RWPE2 (cell line): ENCODE measurements at regions not wholly inside any gene's neighbourhood (a gene's known extent, or its start where the extent isn't known, plus 50 kb on each side); places are given as distances from the start of the nearest gene placed in this dataset.

Source experiments
- ATAC-seq: fragments of 200-7000 bp; cut with Tn5 transposase; 3 replicates; pipeline ENCODE4 v1.9.1; 2021; ENCODE audit warnings: low read depth
- DNase-seq: peaks from one replicate; pipeline ENCODE4 v3.0.0-alpha.2; 2020; ENCODE audit warnings: low spot score
- H3K27ac ChIP-seq: fragments of 450-650 bp; 2 replicates; pipeline ENCODE4 v1.5.1; 2017; ENCODE audit warnings: mild to moderate bottlenecking; ENCODE audit not compliant: poor library complexity, severe bottlenecking
- H3K27me3 ChIP-seq: fragments of 250-450 bp; sonication (Bioruptor Pico); 2 replicates; pipeline ENCODE4 v1.5.1; 2021; ENCODE audit warnings: mild to moderate bottlenecking, moderate library complexity; ENCODE audit not compliant: insufficient read depth, poor library complexity, severe bottlenecking
- H3K36me3 ChIP-seq: fragments of 250-450 bp; sonication (Bioruptor Pico); 2 replicates; pipeline ENCODE4 v1.5.1; 2020; ENCODE audit warnings: low read depth, mild to moderate bottlenecking, moderate library complexity
- H3K4me1 ChIP-seq: fragments of 250-450 bp; sonication (Bioruptor Pico); 2 replicates; pipeline ENCODE4 v1.5.1; 2021; ENCODE audit warnings: mild to moderate bottlenecking, moderate library complexity; ENCODE audit not compliant: insufficient read depth, poor library complexity, severe bottlenecking
- H3K4me3 ChIP-seq: fragments of 250-450 bp; sonication (Bioruptor Pico); 2 replicates; pipeline ENCODE4 v1.5.1; 2021; ENCODE audit warnings: mild to moderate bottlenecking, moderate library complexity; ENCODE audit not compliant: severe bottlenecking
- H3K9me3 ChIP-seq: fragments of 250-450 bp; sonication (Bioruptor Pico); 2 replicates; pipeline ENCODE4 v1.5.1; 2021; ENCODE audit warnings: mild to moderate bottlenecking, moderate library complexity; ENCODE audit not compliant: severe bottlenecking
- TF ChIP-seq, protein P1 (sequence below): fragments of 450-650 bp; IDR thresholded peaks from one replicate; pipeline ENCODE4 v1.5.1; 2017; ENCODE audit warnings: mild to moderate bottlenecking, moderate library complexity; ENCODE audit not compliant: poor library complexity, severe bottlenecking

DNA sequence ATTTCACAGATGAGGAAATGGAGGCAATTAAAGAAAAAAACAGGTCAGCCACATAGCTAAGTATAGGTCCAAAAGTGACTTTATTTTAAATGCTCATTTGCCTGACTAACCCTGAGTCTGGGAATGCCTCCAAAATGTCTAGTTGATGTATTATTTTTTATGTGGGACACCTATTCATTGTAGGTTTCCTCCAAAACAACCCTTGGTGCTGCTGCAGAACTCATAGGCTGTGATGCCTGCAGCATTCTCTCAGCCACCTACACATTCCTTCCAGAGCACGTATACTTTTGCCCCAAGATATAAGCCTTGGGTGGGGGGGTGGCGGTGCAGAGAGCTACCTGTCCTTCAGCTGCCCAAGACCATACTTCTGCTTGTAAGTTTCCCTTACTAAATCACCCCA is 77.4 kb downstream of the MSX2 start:
- TF ChIP-seq, protein P1, sequence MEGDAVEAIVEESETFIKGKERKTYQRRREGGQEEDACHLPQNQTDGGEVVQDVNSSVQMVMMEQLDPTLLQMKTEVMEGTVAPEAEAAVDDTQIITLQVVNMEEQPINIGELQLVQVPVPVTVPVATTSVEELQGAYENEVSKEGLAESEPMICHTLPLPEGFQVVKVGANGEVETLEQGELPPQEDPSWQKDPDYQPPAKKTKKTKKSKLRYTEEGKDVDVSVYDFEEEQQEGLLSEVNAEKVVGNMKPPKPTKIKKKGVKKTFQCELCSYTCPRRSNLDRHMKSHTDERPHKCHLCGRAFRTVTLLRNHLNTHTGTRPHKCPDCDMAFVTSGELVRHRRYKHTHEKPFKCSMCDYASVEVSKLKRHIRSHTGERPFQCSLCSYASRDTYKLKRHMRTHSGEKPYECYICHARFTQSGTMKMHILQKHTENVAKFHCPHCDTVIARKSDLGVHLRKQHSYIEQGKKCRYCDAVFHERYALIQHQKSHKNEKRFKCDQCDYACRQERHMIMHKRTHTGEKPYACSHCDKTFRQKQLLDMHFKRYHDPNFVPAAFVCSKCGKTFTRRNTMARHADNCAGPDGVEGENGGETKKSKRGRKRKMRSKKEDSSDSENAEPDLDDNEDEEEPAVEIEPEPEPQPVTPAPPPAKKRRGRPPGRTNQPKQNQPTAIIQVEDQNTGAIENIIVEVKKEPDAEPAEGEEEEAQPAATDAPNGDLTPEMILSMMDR = no peak
- Histone ChIP-seq H3K27me3 (no peaks in the 10 kb centered on the region), H3K27ac (no peak overlapping the region), H3K4me3 (no peak overlapping the region), H3K36me3 (no peaks in the 10 kb centered on the region), H3K4me1 (no peaks in the 10 kb centered on the region), H3K9me3 (no peaks in the 10 kb centered on the region)
- ATAC-seq = no peak
- DNase-seq = no peak

DNA sequence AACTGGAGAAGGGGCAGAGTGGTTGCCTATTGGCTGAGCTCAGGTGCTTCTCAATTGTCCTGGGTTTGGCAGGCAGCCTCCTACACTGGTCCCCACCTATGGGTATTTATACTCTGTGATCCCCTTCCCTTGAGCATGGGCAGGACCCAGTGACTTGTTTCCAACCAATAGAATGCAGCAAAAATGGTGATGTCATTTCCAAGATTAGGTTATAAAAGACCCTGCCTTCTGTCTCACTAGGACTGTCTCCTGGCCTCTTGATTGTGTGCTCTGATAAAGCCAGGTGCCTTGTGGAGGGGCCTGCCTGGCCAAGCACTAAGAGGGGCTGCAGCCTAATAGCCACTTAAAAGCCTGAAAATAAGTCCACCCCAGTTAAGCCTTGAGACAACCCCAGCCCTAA is 76.1 kb downstream of the MSX2 start:
- no peak overlapping the region for H3K4me3 ChIP-seq
- H3K36me3 ChIP-seq = no peaks in the 10 kb centered on the region
- DNase-seq (no peak), ATAC-seq (no peak)
- H3K9me3 ChIP-seq = no peaks in the 10 kb centered on the region
- no peaks in the 10 kb centered on the region for H3K4me1 ChIP-seq
- no peak overlapping the region for H3K27ac ChIP-seq
- no peaks in the 10 kb centered on the region for H3K27me3 ChIP-seq
- TF ChIP-seq, protein P1 = no peak

DNA sequence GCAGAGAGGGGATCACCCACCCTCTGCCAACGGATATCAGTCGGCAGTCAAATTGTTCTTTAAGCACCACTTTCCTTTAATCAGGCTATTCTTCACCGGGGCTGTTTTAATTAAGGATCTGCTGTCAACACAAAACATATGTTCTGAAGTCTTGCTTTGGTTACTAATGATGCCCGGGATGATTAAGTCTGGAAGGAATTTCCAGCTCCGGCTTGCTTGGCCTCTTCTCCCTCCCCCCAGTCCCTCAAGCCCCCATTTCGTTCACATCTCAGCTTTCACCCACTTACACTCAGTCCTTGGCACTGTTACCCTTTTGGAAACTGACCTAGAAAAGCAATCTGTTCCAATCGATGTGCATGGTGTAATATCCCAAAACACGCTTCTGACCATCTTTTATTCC is 74.7 kb downstream of the MSX2 start:
- Histone ChIP-seq H3K4me3 (no peak overlapping the region), H3K4me1 (no peaks in the 10 kb centered on the region), H3K27ac (no peak overlapping the region), H3K27me3 (no peaks in the 10 kb centered on the region), H3K9me3 (no peaks in the 10 kb centered on the region), H3K36me3 (no peaks in the 10 kb centered on the region)
- TF ChIP-seq, protein P1 = no peak
- ATAC-seq (no peak), DNase-seq (no peak)

DNA sequence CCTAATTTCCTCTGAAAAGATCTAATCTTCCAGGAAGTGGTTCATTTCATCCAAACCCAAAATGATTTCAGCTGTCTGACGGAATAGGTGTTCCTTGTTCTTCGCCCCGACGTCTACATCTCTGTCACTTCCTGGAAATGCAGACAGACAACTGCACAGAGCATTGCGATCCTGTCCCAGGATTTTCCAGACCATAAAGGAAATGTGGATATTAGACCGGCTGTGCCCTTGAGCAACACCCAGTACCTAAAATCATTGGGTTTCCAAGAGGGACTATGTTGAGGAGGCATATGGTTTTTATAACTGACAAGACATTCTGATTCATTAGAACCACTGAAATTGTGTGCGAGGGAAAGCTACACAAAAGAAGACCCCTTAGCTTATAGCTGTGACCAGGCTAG is 74.2 kb downstream of the MSX2 start:
- H3K36me3 ChIP-seq = no peaks in the 10 kb centered on the region
- H3K4me1 ChIP-seq = no peaks in the 10 kb centered on the region
- TF ChIP-seq, protein P1 = no peak
- H3K4me3 ChIP-seq = no peak overlapping the region
- ATAC-seq = no peak
- no peak for DNase-seq
- H3K27ac ChIP-seq = no peak overlapping the region
- no peaks in the 10 kb centered on the region for H3K9me3 ChIP-seq
- no peaks in the 10 kb centered on the region for H3K27me3 ChIP-seq

DNA sequence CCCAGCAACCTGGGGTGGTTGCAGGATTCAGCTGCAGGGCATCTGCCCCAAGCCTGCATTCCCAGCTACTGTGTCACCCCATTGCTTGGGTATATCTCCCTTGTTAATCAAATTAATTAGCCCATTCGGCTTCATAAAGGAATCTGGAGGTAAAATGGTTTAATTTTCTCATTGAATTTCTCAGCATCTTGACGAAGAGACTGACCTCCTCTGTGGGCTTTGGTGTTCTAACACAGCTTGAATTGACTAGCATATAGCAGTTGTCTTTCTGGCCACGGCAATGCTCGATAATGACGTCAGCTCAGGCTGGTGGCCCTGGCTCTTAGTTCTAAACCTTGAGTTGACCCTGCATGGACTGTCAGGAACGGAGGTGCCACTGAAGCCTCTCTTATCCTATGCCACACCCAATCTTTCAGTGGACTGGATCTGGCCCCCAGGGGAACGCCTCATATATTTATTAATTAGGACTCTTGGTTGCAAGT is 72.4 kb downstream of the MSX2 start:
- TF ChIP-seq, protein P1 = no peak
- DNase-seq = no peak
- H3K27ac ChIP-seq = no peak overlapping the region
- H3K9me3 ChIP-seq = no peaks in the 10 kb centered on the region
- H3K4me3 ChIP-seq = no peak overlapping the region
- H3K27me3 ChIP-seq = no peaks in the 10 kb centered on the region
- H3K4me1 ChIP-seq = no peaks in the 10 kb centered on the region
- H3K36me3 ChIP-seq = no peaks in the 10 kb centered on the region
- no peak for ATAC-seq
